ENCODE measurements at regions not wholly inside any gene's neighbourhood (a gene's known extent, or its start where the extent isn't known, plus 50 kb on each side); places are given as distances from the start of the nearest gene placed in this dataset.

DNA sequence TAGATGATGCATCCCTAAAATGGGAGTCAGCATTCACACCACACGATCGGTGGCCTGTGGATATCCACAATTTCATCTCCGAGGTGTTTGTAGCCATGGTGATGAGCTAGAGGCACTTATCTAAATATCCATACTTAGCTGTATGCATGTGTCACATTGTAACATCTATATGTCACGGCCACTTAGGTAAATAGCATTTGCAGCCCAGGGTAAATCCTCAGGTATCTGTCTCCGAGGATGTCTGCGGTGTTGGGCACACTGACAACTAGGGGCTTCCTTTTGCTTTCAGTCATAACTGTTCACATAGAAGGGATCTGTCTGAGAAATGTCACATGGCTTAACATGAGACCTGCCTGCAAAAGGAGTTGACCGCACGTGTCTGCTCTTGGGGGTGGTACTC is 455.2 kb upstream of the ZFHX3 start:
- TF ChIP-seq, protein P1, sequence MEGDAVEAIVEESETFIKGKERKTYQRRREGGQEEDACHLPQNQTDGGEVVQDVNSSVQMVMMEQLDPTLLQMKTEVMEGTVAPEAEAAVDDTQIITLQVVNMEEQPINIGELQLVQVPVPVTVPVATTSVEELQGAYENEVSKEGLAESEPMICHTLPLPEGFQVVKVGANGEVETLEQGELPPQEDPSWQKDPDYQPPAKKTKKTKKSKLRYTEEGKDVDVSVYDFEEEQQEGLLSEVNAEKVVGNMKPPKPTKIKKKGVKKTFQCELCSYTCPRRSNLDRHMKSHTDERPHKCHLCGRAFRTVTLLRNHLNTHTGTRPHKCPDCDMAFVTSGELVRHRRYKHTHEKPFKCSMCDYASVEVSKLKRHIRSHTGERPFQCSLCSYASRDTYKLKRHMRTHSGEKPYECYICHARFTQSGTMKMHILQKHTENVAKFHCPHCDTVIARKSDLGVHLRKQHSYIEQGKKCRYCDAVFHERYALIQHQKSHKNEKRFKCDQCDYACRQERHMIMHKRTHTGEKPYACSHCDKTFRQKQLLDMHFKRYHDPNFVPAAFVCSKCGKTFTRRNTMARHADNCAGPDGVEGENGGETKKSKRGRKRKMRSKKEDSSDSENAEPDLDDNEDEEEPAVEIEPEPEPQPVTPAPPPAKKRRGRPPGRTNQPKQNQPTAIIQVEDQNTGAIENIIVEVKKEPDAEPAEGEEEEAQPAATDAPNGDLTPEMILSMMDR (IDR thresholded peaks at IDR 0.05; ENCODE audit: low read depth, low read length) = no peak
- no peak for TF ChIP-seq EZH2phosphoT487 (IDR thresholded peaks at IDR 0.05; ENCODE audit: low read depth)
